ENCODE measurements at regions not wholly inside any gene's neighbourhood (a gene's known extent, or its start where the extent isn't known, plus 50 kb on each side); places are given as distances from the start of the nearest gene placed in this dataset.

GRCh38 chr10:123303581-123304337 lies 149.6 kb downstream of the BUB3 start:
- CTCF ChIA-PET: interaction anchor here (0.7 kb wide), 1 partner anchor 86 kb away, joined by 3 read pairs; no protein-coding TSS in a partner anchor
- POLR2A ChIA-PET: no interaction called here

GRCh38 chr10:123305671-123306070 lies 151.5 kb downstream of the BUB3 start:
- ChIA-PET CTCF (interaction anchor here (1.7 kb wide), 1 partner anchor 75 kb away, joined by 3 read pairs; no protein-coding TSS in a partner anchor), POLR2A (no interaction called here)

GRCh38 chr10:123306290-123306689 lies 152.1 kb downstream of the BUB3 start:
- CTCF ChIA-PET: interaction anchor here (1.7 kb wide), 1 partner anchor 74 kb away, joined by 3 read pairs; no protein-coding TSS in a partner anchor
- POLR2A ChIA-PET: no interaction called here

GRCh38 chr10:123309731-123310130 lies 155.5 kb downstream of the BUB3 start:
- CTCF ChIA-PET: no interaction called here
- POLR2A ChIA-PET: no interaction called here

GRCh38 chr10:123316776-123317175 lies 162.6 kb downstream of the BUB3 start:
- POLR2A ChIA-PET: no interaction called here
- CTCF ChIA-PET: no interaction called here

GRCh38 chr10:123318516-123318915 lies 164.3 kb downstream of the BUB3 start:
- ChIA-PET POLR2A (no interaction called here), CTCF (no interaction called here)

- POLR2A ChIA-PET: no interaction called here
- CTCF ChIA-PET: no interaction called here
Measured at GRCh38 chr10:123320091-123320490, 165.9 kb downstream of the BUB3 start.

- ChIA-PET POLR2A (no interaction called here), CTCF (no interaction called here)
Measured at GRCh38 chr10:123323884-123324283, 169.7 kb downstream of the BUB3 start.

- CTCF ChIA-PET: no interaction called here
- POLR2A ChIA-PET: no interaction called here
Measured at GRCh38 chr10:123325663-123326190, 171.5 kb downstream of the BUB3 start.

- ChIA-PET POLR2A (no interaction called here), CTCF (no interaction called here)
Measured at GRCh38 chr10:123326674-123327073, 172.5 kb downstream of the BUB3 start.

GRCh38 chr10:123327450-123327849 lies 173.2 kb downstream of the BUB3 start:
- CTCF ChIA-PET: no interaction called here

GRCh38 chr10:123327896-123328295 lies 173.7 kb downstream of the BUB3 start:
- CTCF ChIA-PET: no interaction called here

More at GRCh38 chr10:123327450-123327849, 173.2 kb downstream of the BUB3 start:
- POLR2A ChIA-PET: no interaction called here

GRCh38 chr10:123331438-123331837 lies 177.2 kb downstream of the BUB3 start:
- ChIA-PET CTCF (no interaction called here), POLR2A (no interaction called here)

More at GRCh38 chr10:123327896-123328295, 173.7 kb downstream of the BUB3 start:
- POLR2A ChIA-PET: no interaction called here

- ChIA-PET CTCF (no interaction called here), POLR2A (no interaction called here)
Measured at GRCh38 chr10:123346581-123346980, 192.4 kb downstream of the BUB3 start.

GRCh38 chr10:123348691-123349572 lies 194.7 kb downstream of the BUB3 start:
- POLR2A ChIA-PET: no interaction called here

GRCh38 chr10:123351715-123352114 lies 197.5 kb downstream of the BUB3 start:
- POLR2A ChIA-PET: no interaction called here
- CTCF ChIA-PET: no interaction called here

More at GRCh38 chr10:123348691-123349572, 194.7 kb downstream of the BUB3 start:
- CTCF ChIA-PET: no interaction called here

- ChIA-PET CTCF (no interaction called here), POLR2A (no interaction called here)
Measured at GRCh38 chr10:123354521-123354920, 200.3 kb downstream of the BUB3 start.

GRCh38 chr10:123355748-123356481 lies 201.7 kb downstream of the BUB3 start:
- ChIA-PET CTCF (no interaction called here), POLR2A (no interaction called here)

GRCh38 chr10:123356799-123357198 lies 202.6 kb downstream of the BUB3 start:
- POLR2A ChIA-PET: no interaction called here

GRCh38 chr10:123357421-123357930 lies 203.3 kb downstream of the BUB3 start:
- ChIA-PET CTCF (no interaction called here), POLR2A (no interaction called here)

More at GRCh38 chr10:123356799-123357198, 202.6 kb downstream of the BUB3 start:
- CTCF ChIA-PET: no interaction called here
